Left cardiac atrium (tissue), 4 donors: ENCODE measurements at regions not wholly inside any gene's neighbourhood (a gene's known extent, or its start where the extent isn't known, plus 50 kb on each side); places are given as distances from the start of the nearest gene placed in this dataset.
A peak's percentile ranks its signal among the peaks of the same experiment; 100 is the strongest.
"Not testable (repeated sequence)": the region's sequence is repeated elsewhere in the genome, so short reads cannot be mapped to it uniquely, and the experiment has no call there.

Source experiments
- ATAC-seq, 2 donors: fragments of 200-7000 bp; cut with Tn5 transposase; one replicate each; pipeline ENCODE4 v1.9.1; 2020; ENCODE audit warnings: mild to moderate bottlenecking in 2 of 2, moderate library complexity in 2 of 2
- DNase-seq: peaks from one replicate; pipeline ENCODE4 v3.0.0-alpha.2; 2020
- intact Hi-C, 2 donors: fragments of 100-400 bp; cut with DNase I; formaldehyde crosslinking; loops; one replicate each; pipeline versions ENCODE4 v1.14.1 to v1.15.1; 2022 to 2023
- donor health status: DM: no; HTN: yes; CAD: no.
- donor health status: DM: no; HTN: yes; CAD: no; lungs with severe emphysema.
- donor health status: DM: yes; HTN: yes; CAD: no.
- donor health status: Dilated cardiomyopathy.

- DNase-seq, ATAC-seq, intact Hi-C loops: not testable (repeated sequence)
These were observed 106.1 kb downstream of the CHD1L start for GRCh38 chr1:147348592-147348991.

- intact Hi-C loops = no loop called here
- DNase-seq (no peak), ATAC-seq (no peak)
These were observed 107.0 kb downstream of the CHD1L start for GRCh38 chr1:147349533-147349932.

DNA sequence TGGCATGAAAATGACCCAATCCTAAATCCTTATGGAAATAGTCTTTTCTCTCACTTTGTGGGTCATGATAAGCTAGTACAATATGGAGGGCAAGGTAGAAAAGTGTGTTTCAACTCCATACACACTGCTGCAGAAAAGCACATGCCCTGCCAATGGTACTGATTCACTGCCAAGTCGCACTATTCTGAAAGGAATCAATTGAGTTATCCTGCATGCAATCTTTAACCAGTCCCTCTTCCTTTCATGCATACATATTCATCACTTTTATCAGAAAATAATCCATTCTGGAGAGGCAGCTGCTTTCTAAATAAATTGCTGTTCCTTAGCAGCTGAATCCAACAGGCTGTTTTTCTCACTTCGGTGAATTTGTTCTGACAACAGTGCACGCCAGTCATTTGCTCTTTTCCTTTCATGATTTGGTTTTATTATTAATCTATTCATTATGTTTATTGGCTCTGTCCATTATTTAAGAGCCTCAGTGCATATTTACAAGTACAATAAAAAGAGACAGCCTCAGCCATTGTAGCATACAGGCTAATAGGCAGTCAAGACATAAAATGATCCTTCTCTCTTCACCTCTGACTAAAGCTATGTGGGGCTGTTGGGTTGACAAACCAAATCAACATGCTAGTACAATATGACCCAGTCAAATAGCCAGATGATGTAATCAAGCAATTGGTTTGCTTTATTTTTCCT, 108.8 kb downstream of the CHD1L start:
- DNase-seq (no peak), ATAC-seq (no peak)
- intact Hi-C loops = no loop called here

GRCh38 chr1:147377263-147378246, 135.1 kb downstream of the CHD1L start:
- intact Hi-C loops = no loop called here
- no peak for DNase-seq
- ATAC-seq = no peak

GRCh38 chr1:147379889-147380288, 137.4 kb downstream of the CHD1L start:
- DNase-seq (no peak), ATAC-seq (no peak)
- intact Hi-C loops = loop anchor here in 1 of 2 donors (10.0 kb wide), 1 partner anchor 105 kb away; no protein-coding TSS in a partner anchor

DNA sequence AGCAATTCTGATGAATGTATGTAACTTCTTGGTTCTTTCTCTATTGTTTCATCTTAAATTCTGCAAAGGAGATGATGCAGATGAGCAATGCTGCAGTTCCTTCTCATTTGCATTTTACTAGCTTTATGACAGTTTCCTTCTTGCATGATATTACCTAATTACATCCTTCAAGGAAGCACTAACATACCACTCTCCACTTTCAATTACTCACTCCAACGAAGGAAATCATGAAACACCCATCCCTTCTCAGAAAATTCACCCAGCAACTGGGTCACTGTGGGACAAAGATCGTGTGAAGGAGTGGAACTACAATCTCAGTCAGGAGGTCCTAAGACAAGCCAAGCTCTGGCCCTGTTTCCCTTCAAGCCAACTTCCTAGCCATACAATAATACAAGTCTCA, 142.3 kb downstream of the CHD1L start:
- ATAC-seq (no peak), DNase-seq (no peak)
- intact Hi-C loops = loop anchor here (5.0 to 10.0 kb wide), 2 partner anchors 110 to 113 kb away; no protein-coding TSS in a partner anchor

DNA sequence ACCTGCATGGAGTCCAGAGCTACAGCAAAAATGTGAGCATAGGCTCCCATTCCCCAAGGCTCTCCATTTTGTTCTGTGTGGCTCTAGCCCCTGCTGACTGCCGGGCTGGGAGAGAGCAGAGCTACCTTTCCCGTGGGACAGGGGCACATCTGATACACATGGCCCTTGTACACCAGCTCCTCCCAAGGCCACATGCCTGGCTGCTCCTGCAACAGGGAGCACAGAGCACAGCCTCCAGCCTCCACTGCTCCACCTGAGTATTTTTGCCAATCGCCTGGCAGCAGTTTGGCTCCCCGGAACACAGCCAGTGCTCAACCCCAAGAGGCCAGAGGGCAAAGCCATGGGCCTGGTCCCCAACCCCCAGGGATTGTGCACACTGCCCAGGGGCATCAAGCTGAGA, 146.5 kb downstream of the CHD1L start:
- intact Hi-C loops = loop anchor here (5.0 to 10.0 kb wide), 2 partner anchors 114 to 117 kb away; no protein-coding TSS in a partner anchor
- DNase-seq = no peak
- ATAC-seq = no peak

DNA sequence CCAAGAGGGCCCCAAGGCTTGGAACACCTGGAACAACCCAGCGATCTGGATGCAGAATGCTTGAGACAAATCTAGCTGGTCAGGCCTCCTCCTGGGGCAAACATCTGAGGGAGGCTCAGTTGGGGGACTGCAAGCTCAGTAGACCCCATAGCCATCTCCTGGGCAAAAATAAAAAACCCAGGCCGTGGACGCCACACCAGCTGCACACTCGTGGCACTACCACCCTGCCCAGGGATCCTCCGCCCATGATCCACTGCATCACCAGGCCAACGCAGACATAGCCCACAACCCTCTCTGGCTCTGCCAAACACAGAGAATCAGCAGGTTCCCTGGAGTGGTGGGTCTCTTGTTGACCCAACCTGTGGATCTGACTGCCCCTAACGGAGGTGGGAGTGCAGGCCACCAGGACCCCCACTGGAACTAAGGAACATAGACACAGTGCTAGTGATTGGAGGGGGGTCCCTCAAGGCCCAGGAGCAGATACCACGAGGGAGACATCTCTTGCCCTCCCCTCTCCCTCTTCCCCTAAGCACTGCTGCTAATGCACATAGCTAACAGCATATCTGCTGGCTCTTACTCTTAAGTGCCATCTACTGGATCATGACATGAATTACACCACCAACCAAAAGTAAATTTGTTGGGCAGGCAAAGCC, 147.2 kb downstream of the CHD1L start:
- ATAC-seq (peak in 1 of 2 donors; percentile 53), DNase-seq (no peak)
- intact Hi-C loops = loop anchor here (5.0 to 10.0 kb wide), 2 partner anchors 115 to 117 kb away; no protein-coding TSS in a partner anchor

DNA sequence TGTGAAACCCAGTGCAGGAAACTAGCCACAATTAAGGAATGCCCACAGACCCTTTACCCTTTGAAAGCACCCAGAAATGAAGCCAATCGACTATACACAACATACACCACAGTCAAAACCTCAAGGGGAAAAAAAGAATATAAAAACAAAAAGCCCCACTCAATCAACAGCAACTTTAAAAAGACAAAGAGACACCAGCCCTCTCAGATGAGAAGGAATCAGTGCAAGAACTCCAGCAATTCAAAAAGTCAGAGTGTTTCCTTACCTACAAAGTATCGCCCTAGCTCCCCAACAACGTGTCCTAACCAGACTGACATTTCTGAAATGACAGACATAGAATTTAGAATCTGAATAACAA, 147.7 kb downstream of the CHD1L start:
- ATAC-seq (no peak), DNase-seq (no peak)
- intact Hi-C loops = no loop called here

DNA sequence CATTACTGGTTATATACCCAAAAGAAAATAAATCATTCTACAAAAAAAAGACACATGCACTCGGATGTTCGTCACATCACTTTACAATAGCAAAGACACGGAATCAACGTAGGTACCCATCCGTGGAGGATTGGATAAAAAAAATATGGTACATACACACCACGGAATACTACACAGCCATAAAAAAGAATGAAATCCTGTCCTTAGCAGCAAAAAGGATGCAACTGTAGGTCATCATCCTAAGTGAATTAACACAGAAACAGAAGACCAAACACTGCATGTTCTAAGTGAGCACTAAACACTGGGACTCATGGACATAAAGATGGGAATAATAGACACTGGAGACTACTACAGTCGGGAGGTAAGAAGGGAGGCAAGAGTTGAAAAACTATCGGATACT, 148.6 kb downstream of the CHD1L start:
- ATAC-seq (no peak), DNase-seq (no peak)
- intact Hi-C loops = no loop called here

- intact Hi-C loops = not testable (repeated sequence)
These were observed 138.8 kb upstream of the BCL9 start for GRCh38 chr1:147402326-147403045.

DNA sequence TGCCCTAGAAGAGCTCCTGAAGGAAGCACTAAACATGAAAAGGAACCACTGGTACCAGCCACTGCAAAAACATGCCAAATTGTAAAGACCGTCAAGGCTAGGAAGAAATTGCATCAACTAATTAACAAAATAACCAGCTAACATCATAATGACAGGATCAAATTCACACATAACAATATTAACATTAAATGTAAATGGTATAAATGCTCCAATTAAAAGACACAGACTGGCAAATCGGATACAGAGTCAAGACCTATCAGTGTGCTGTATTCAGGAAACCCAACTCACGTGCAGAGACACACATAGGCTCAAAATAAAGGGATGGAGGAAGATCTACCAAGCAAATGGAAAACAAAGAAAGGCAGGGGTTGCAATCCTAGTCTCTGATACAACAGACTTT, 137.0 kb upstream of the BCL9 start:
- DNase-seq, ATAC-seq, intact Hi-C loops: not testable (repeated sequence)

More at GRCh38 chr1:147402326-147403045, 138.8 kb upstream of the BCL9 start:
- not testable (repeated sequence) for DNase-seq, ATAC-seq

GRCh38 chr1:147409886-147410285, 131.4 kb upstream of the BCL9 start:
- ATAC-seq (no peak), DNase-seq (no peak)
- intact Hi-C loops = no loop called here

- intact Hi-C loops = no loop called here
- DNase-seq = no peak
- no peak for ATAC-seq
These were observed 128.1 kb upstream of the BCL9 start for GRCh38 chr1:147413110-147413605.

DNA sequence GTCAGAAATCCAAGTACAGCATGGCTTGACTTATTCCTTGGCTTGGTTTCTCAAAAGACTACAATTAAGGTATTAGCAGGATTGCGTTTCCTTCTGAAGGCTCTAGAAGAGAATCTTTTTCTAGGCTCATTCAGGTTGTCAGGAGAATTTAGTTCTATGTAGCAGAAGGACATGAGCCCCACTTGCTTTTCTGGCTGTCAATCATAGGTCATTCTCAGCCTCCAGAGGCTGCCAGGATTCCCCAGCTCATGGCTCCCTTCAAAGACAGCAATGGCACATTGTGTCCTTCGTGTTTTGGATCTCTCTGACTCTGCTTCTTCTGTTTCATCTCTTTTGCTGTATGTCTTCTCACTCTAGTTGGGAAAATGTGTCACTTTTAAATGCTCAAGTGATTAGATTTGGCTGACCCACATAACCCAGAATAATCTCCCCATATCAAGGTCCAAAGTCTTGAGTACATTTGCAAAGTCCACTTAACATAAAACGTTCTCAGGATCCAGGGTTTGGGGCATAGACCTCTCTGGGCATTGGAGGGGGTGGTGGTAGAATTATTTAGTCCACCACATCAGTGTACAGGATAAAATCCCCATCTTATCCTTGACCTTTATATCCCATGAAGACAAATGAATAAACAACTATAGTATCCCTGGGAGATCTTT, 126.7 kb upstream of the BCL9 start:
- DNase-seq = no peak
- intact Hi-C loops = no loop called here
- no peak for ATAC-seq

DNA sequence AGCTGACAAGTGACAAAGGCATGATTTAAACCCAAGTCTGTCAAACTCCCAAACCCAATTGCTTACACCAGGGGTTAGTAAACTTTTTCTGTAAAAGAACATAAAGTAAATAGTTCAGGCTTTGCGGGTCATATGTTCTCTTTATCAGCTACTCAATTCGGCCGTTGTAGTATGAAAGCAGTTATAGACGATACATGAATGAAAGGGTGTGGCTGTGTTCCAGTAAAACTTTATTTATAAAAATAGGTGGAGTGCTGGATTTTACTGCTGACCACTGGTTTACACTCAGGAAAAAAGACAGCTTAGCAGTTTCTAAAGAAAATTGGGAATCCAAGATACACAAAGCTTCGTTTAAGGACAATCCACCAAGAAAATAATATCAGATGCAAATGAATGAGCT, 124.3 kb upstream of the BCL9 start:
- ATAC-seq (no peak), DNase-seq (no peak)
- intact Hi-C loops = no loop called here

- ATAC-seq, DNase-seq, intact Hi-C loops: not testable (repeated sequence)
These were observed 118.0 kb upstream of the BCL9 start for GRCh38 chr1:147423100-147423827.

- intact Hi-C loops = no loop called here
- ATAC-seq (no peak), DNase-seq (no peak)
These were observed 106.4 kb upstream of the BCL9 start for GRCh38 chr1:147434921-147435320.
